ENCODE measurements at regions not wholly inside any gene's neighbourhood (a gene's known extent, or its start where the extent isn't known, plus 50 kb on each side); places are given as distances from the start of the nearest gene placed in this dataset.

DNA sequence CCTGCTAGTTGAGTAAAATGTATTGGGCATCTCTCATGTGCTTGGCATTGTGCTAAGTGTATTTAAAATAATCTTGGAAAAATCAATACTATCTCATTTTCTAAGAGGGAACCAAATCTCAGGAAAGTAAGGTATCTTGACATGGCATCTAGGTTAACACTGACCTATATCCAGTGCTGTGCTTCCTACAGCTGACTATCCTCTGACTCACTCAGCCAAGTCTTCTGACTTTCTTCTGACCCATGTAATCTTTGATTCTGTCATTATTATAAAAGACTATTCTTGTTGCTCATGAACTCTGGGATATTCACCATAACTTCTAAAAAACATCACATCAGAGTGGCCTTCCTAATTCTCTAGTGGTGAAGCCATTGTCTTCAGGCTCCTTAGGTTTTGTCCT, 304.1 kb upstream of the TENM4 start:
- no peak for TF ChIP-seq CTCF (IDR thresholded peaks at IDR 0.05 in 4 of 5, conservative IDR thresholded peaks at IDR 0.05 in 1 of 5)
- TF ChIP-seq POLR2A (IDR thresholded peaks at IDR 0.05), result no peak
- Histone ChIP-seq H3K4me3 (no peak overlapping the region), H3K4me1 (no peaks in the 10 kb centered on the region), H3K9me3 (no peaks in the 10 kb centered on the region), H3K27ac (no peak overlapping the region), H3K36me3 (no peaks in the 10 kb centered on the region), H3K27me3 (no peaks in the 10 kb centered on the region)
- DNase-seq (no peak), ATAC-seq (no peak)
- in situ Hi-C loops (cut with MboI; ENCODE audit: low sequenced_read_pairs in 4 of 4) (no loop called here), intact Hi-C loops (cut with DNase I; ENCODE audit: low total_unique reads) (no loop called here)

DNA sequence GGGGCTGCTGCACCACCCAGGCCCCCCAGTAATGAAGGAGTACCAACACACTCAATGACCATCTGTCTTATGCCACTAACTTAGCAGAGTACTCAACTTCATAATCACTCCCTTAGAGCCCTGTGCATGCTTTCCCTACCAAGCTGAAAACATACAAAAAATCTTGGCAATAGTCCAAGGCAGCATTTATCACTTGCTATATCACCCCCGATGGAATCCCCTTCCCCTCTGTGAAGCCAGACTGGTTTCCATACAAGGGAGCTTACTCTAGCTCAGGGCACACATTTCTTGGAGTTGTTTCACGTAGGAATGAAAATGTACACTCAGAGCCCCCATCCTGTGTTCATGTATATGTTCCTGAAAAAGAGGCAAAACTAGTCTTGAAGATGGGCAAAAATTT, 301.3 kb upstream of the TENM4 start:
- no peak for DNase-seq
- H3K27ac ChIP-seq, result no peak overlapping the region
- intact Hi-C loops (cut with DNase I; ENCODE audit: low total_unique reads) (no loop called here), in situ Hi-C loops (cut with MboI; ENCODE audit: low sequenced_read_pairs in 4 of 4) (no loop called here)
- no peaks in the 10 kb centered on the region for H3K4me1 ChIP-seq
- no peaks in the 10 kb centered on the region for H3K36me3 ChIP-seq
- TF ChIP-seq POLR2A (IDR thresholded peaks at IDR 0.05) (no peak), CTCF (IDR thresholded peaks at IDR 0.05 in 4 of 5, conservative IDR thresholded peaks at IDR 0.05 in 1 of 5) (no peak)
- H3K27me3 ChIP-seq, result no peaks in the 10 kb centered on the region
- H3K4me3 ChIP-seq, result no peak overlapping the region
- ATAC-seq, result no peak
- H3K9me3 ChIP-seq, result no peaks in the 10 kb centered on the region

- intact Hi-C loops (cut with DNase I; ENCODE audit: low total_unique reads) (no loop called here), in situ Hi-C loops (cut with MboI; ENCODE audit: low sequenced_read_pairs in 4 of 4) (no loop called here)
- Histone ChIP-seq H3K27me3 (no peaks in the 10 kb centered on the region), H3K27ac (no peak overlapping the region), H3K4me3 (no peak overlapping the region), H3K36me3 (no peaks in the 10 kb centered on the region), H3K4me1 (no peaks in the 10 kb centered on the region), H3K9me3 (no peaks in the 10 kb centered on the region)
- ATAC-seq (no peak), DNase-seq (no peak)
- no peak for TF ChIP-seq POLR2A (IDR thresholded peaks at IDR 0.05)
- no peak for TF ChIP-seq CTCF (IDR thresholded peaks at IDR 0.05 in 4 of 5, conservative IDR thresholded peaks at IDR 0.05 in 1 of 5)
These were observed 298.8 kb upstream of the TENM4 start for GRCh38 chr11:79739591-79739990.

GRCh38 chr11:79727221-79727620, 286.4 kb upstream of the TENM4 start:
- DNase-seq, result no peak
- intact Hi-C loops (cut with DNase I; ENCODE audit: low total_unique reads) (no loop called here), in situ Hi-C loops (cut with MboI; ENCODE audit: low sequenced_read_pairs in 4 of 4) (no loop called here)

More at GRCh38 chr11:79727221-79727620, 286.4 kb upstream of the TENM4 start:
- Histone ChIP-seq H3K4me1 (no peaks in the 10 kb centered on the region), H3K9me3 (no peaks in the 10 kb centered on the region), H3K27me3 (no peaks in the 10 kb centered on the region), H3K27ac (no peak overlapping the region), H3K4me3 (no peak overlapping the region), H3K36me3 (no peaks in the 10 kb centered on the region)
- ATAC-seq, result no peak
- TF ChIP-seq POLR2A (IDR thresholded peaks at IDR 0.05) (no peak), CTCF (IDR thresholded peaks at IDR 0.05 in 4 of 5, conservative IDR thresholded peaks at IDR 0.05 in 1 of 5) (no peak)

Measured in gastrocnemius medialis (tissue), 4 donors.